H1 (cell line): ENCODE measurements at regions not wholly inside any gene's neighbourhood (a gene's known extent, or its start where the extent isn't known, plus 50 kb on each side); places are given as distances from the start of the nearest gene placed in this dataset.

ENCODE experiments used
- CTCF ChIA-PET: fragments of 300-600 bp; sonication (Branson Sonifier 250); formaldehyde crosslinking; loops from one replicate; lab custom pipeline; 2021; ENCODE audit not compliant: partially characterized antibody; lab: Charles Lee
- POLR2A ChIA-PET: fragments of 300-600 bp; sonication (Branson Sonifier 250); formaldehyde crosslinking; loops from one replicate; lab custom pipeline; 2021; ENCODE audit warnings: inconsistent platforms; ENCODE audit not compliant: partially characterized antibody; lab: Charles Lee
- DNase-seq, 2 experiments: peaks; one replicate each; pipeline versions ENCODE4 v3.0.0 to v3.0.0-alpha.2; 2010 to 2022; ENCODE audit warnings: low spot score in 2 of 2, low read depth in 1 of 2, mixed read lengths in 1 of 2
- FAIRE-seq: peaks from 2 replicates; lab custom pipeline; 2011; peaks lifted over from hg19 to GRCh38; lab: Jason Lieb, UNC
- H2AFZ ChIP-seq: 2 replicates; pipeline ENCODE4 v1.8.1; 2012; ENCODE audit warnings: low read length, inconsistent platforms
- H2AK5ac ChIP-seq: 2 replicates; pipeline ENCODE4 v1.6.1; 2013; ENCODE audit warnings: low read depth, low read length
- H2BK120ac ChIP-seq: replicated peaks from 2 replicates; pipeline ENCODE3; 2013; ENCODE audit warnings: low read depth, low read length, inconsistent platforms
- H2BK12ac ChIP-seq: 2 replicates; pipeline ENCODE4 v1.6.1; 2013; ENCODE audit warnings: low read depth, low read length
- H2BK15ac ChIP-seq: 2 replicates; pipeline ENCODE4 v1.6.1; 2013; ENCODE audit warnings: low read length
- H2BK20ac ChIP-seq: 2 replicates; pipeline ENCODE4 v1.6.1; 2013; ENCODE audit warnings: low read length
- H2BK5ac ChIP-seq: 2 replicates; pipeline ENCODE4 v1.6.1; 2013; ENCODE audit warnings: low read depth, low read length
- H3K14ac ChIP-seq: 2 replicates; pipeline ENCODE4 v1.6.1; 2013; ENCODE audit warnings: inconsistent platforms; ENCODE audit not compliant: insufficient read length
- H3K18ac ChIP-seq: 2 replicates; pipeline ENCODE4 v1.6.1; 2013; ENCODE audit warnings: low read length; ENCODE audit errors: extremely low read depth
- H3K23ac ChIP-seq: 2 replicates; pipeline ENCODE4 v1.6.1; 2013; ENCODE audit warnings: inconsistent platforms; ENCODE audit not compliant: insufficient read length
- H3K23me2 ChIP-seq: 2 replicates; pipeline ENCODE4 v1.6.1; 2013; ENCODE audit warnings: low read depth, low read length
- H3K27ac ChIP-seq: 2 replicates; pipeline ENCODE4 v1.6.1; 2011; ENCODE audit warnings: low read depth, low read length, inconsistent platforms
- H3K27me3 ChIP-seq, 4 experiments: replicated peaks in 1 of 4; 1 replicate in 1 of 4; 2 replicates in 3 of 4; pipeline versions ENCODE4 v1.6.1 to v1.8.1; 2011 to 2013; ENCODE audit warnings: low read length in 3 of 4, mild to moderate bottlenecking in 3 of 4, inconsistent platforms in 2 of 4, mixed read lengths in 2 of 4, moderate library complexity in 1 of 4; ENCODE audit not compliant: control insufficient read depth in 3 of 4, insufficient read depth in 3 of 4; ENCODE audit errors: extremely low read depth in 1 of 4
- H3K36me3 ChIP-seq, 4 experiments: 2 replicates each; pipeline versions ENCODE4 v1.6.1 to v1.8.1; 2011 to 2013; ENCODE audit warnings: mild to moderate bottlenecking in 4 of 4, low read length in 3 of 4, moderate library complexity in 2 of 4, control low read depth in 1 of 4, inconsistent platforms in 1 of 4; ENCODE audit not compliant: insufficient read depth in 4 of 4, control insufficient read depth in 2 of 4
- H3K4ac ChIP-seq: replicated peaks from 2 replicates; pipeline ENCODE3; 2013; ENCODE audit warnings: low read length, low read depth, mixed read lengths, inconsistent platforms; ENCODE audit not compliant: insufficient read length
- H3K4me1 ChIP-seq, 4 experiments: replicated peaks in 1 of 4; 1 replicate in 1 of 4; 2 replicates in 3 of 4; pipeline versions ENCODE4 v1.6.1 to v1.8.1; 2011 to 2013; ENCODE audit warnings: low read length in 3 of 4, inconsistent platforms in 2 of 4, mixed read lengths in 1 of 4; ENCODE audit not compliant: insufficient read depth in 4 of 4, control insufficient read depth in 3 of 4
- H3K4me2 ChIP-seq, 2 experiments: 2 replicates each; pipeline versions ENCODE4 v1.6.1 to v1.8.1; 2011 to 2013; ENCODE audit warnings: low read depth in 2 of 2, low read length in 2 of 2, control low read depth in 1 of 2, inconsistent platforms in 1 of 2, mild to moderate bottlenecking in 1 of 2; ENCODE audit not compliant: insufficient read depth in 1 of 2
- H3K4me3 ChIP-seq, 4 experiments: fragments of 200-600, 300-600 bp in 1 of 4; sonication (generic), shearing (Covaris generic), sonication (Bioruptor Twin) in 1 of 4; 2 replicates each; pipeline versions ENCODE4 v1.5.1 to v1.8.1; 2011 to 2016; ENCODE audit warnings: low read length in 4 of 4, low read depth in 3 of 4, control low read depth in 2 of 4, inconsistent platforms in 2 of 4, mild to moderate bottlenecking in 2 of 4, mixed read lengths in 1 of 4, moderate library complexity in 1 of 4; ENCODE audit not compliant: insufficient read depth in 2 of 4; ENCODE audit errors: extremely low read depth in 1 of 4
- H3K56ac ChIP-seq: replicated peaks from 2 replicates; pipeline ENCODE3; 2013; ENCODE audit warnings: low read depth, mild to moderate bottlenecking, mixed read lengths, low read length, inconsistent platforms; ENCODE audit not compliant: insufficient read length
- H3K79me1 ChIP-seq: 2 replicates; pipeline ENCODE4 v1.6.1; 2013; ENCODE audit warnings: low read depth, low read length, control low read depth
- H3K79me2 ChIP-seq, 2 experiments: 2 replicates each; pipeline versions ENCODE4 v1.6.1 to v1.8.1; 2012 to 2013; ENCODE audit warnings: low read length in 2 of 2, mild to moderate bottlenecking in 2 of 2, inconsistent platforms in 1 of 2; ENCODE audit not compliant: insufficient read depth in 2 of 2, control insufficient read depth in 1 of 2
- H3K9ac ChIP-seq, 4 experiments: replicated peaks in 1 of 4; 1 replicate in 1 of 4; 2 replicates in 3 of 4; pipeline versions ENCODE4 v1.6.1 to v1.8.1; 2011 to 2013; ENCODE audit warnings: low read depth in 3 of 4, low read length in 3 of 4, control low read depth in 2 of 4, mild to moderate bottlenecking in 2 of 4, moderate library complexity in 2 of 4, inconsistent platforms in 1 of 4; ENCODE audit errors: extremely low read depth in 1 of 4
- H3K9me3 ChIP-seq, 2 experiments: 2 replicates each; pipeline versions ENCODE4 v1.6.1 to v1.8.1; 2012 to 2013; ENCODE audit warnings: mild to moderate bottlenecking in 2 of 2, moderate library complexity in 2 of 2, control low read depth in 1 of 2, inconsistent platforms in 1 of 2, low read depth in 1 of 2, low read length in 1 of 2, mixed read lengths in 1 of 2; ENCODE audit not compliant: insufficient read depth in 2 of 2
- H4K20me1 ChIP-seq, 2 experiments: replicated peaks in 1 of 2; 2 replicates each; pipeline versions ENCODE3 to v1.8.1; 2011 to 2013; ENCODE audit warnings: inconsistent platforms in 2 of 2, low read length in 2 of 2, mild to moderate bottlenecking in 1 of 2; ENCODE audit not compliant: insufficient read depth in 2 of 2, control insufficient read depth in 1 of 2
- H4K5ac ChIP-seq: 2 replicates; pipeline ENCODE4 v1.6.1; 2013; ENCODE audit warnings: low read length, low read depth, mixed read lengths, inconsistent platforms; ENCODE audit not compliant: insufficient read length
- H4K8ac ChIP-seq: 2 replicates; pipeline ENCODE4 v1.8.0; 2013; ENCODE audit warnings: mild to moderate bottlenecking, moderate library complexity, low read length, inconsistent platforms; ENCODE audit not compliant: insufficient read depth; ENCODE audit errors: extremely low read depth
- H4K91ac ChIP-seq: replicated peaks from 2 replicates; pipeline ENCODE3; 2013; ENCODE audit warnings: low read length, mixed read lengths, inconsistent platforms; ENCODE audit not compliant: insufficient read length
- ATF2 ChIP-seq: IDR thresholded peaks from 2 replicates; pipeline ENCODE4 v1.6.1; 2012; ENCODE audit warnings: low read length, inconsistent platforms
- CHD1 ChIP-seq: IDR thresholded peaks from 2 replicates; pipeline ENCODE4 v1.6.1; 2012; ENCODE audit warnings: low read depth, low read length, improper control_type of control experiment
- HDAC6 ChIP-seq: IDR thresholded peaks from one replicate; pipeline ENCODE4 v1.7.1; 2012; ENCODE audit warnings: low read depth, mild to moderate bottlenecking, inconsistent platforms, low read length, moderate library complexity
- JUN ChIP-seq: IDR thresholded peaks from 2 replicates; pipeline ENCODE4 v1.6.1; 2011; ENCODE audit warnings: low read depth, mild to moderate bottlenecking, improper control_type of control experiment, low read length
- MAX ChIP-seq: IDR thresholded peaks from 2 replicates; pipeline ENCODE4 v1.6.1; 2012; ENCODE audit warnings: inconsistent platforms
- NANOG ChIP-seq: IDR thresholded peaks from 2 replicates; pipeline ENCODE4 v1.6.1; 2011; ENCODE audit warnings: low read length, low read depth, mild to moderate bottlenecking, inconsistent platforms; ENCODE audit not compliant: insufficient read depth, poor library complexity, severe bottlenecking
- POU5F1 ChIP-seq: IDR thresholded peaks from 2 replicates; pipeline ENCODE4 v1.6.1; 2011; ENCODE audit warnings: low read depth, mild to moderate bottlenecking, low read length, moderate library complexity
- RAD21 ChIP-seq, 2 experiments: IDR thresholded peaks in 1 of 2; conservative IDR thresholded peaks in 1 of 2; 2 replicates each; pipeline ENCODE4 v1.6.1; 2011; ENCODE audit warnings: low read depth in 2 of 2, low read length in 2 of 2, improper control_type of control experiment in 1 of 2, inconsistent platforms in 1 of 2, mild to moderate bottlenecking in 1 of 2, moderate library complexity in 1 of 2
- SIX5 ChIP-seq: IDR thresholded peaks from 2 replicates; pipeline ENCODE4 v1.6.1; 2011; ENCODE audit warnings: mild to moderate bottlenecking, low read depth, low read length
- SP1 ChIP-seq: IDR thresholded peaks from 2 replicates; pipeline ENCODE4 v1.6.1; 2011; ENCODE audit warnings: low read depth, low read length
- TCF12 ChIP-seq: IDR thresholded peaks from 2 replicates; pipeline ENCODE4 v1.6.1; 2011; ENCODE audit warnings: low read depth, mild to moderate bottlenecking, low read length
- WGBS, 2 experiments: shearing (Covaris generic) in 1 of 2; methylation state at CpG; one replicate each; pipeline versions ENCODE4 v1.1.6 to v1.1.7; 2013 to 2015; ENCODE audit warnings: low lambda C conversion rate in 2 of 2, mixed read lengths in 2 of 2, inconsistent platforms in 1 of 2, low coverage in 1 of 2, missing lambda C conversion rate in 1 of 2; ENCODE audit not compliant: insufficient replicate concordance in 2 of 2, insufficient coverage in 1 of 2, insufficient read length in 1 of 2; ENCODE audit errors: extremely low coverage in 1 of 2, missing lambda C conversion rate in 1 of 2; 5-methylcytosine and 5-hydroxymethylcytosine counted together

GRCh38 chr11:41849250-41849649 lies 389.8 kb upstream of the LRRC4C start:
- Histone ChIP-seq H3K79me1 (no peaks in the 10 kb centered on the region), H3K27ac (no peak overlapping the region), H3K4me3 (no peak overlapping the region), H3K4me2 (no peak overlapping the region), H3K23me2 (no peaks in the 10 kb centered on the region; the same call in 1 of the 2 replicates), H3K56ac (no peak overlapping the region), H2BK12ac (no peak overlapping the region), H3K79me2 (no peaks in the 10 kb centered on the region), H2AK5ac (no peak overlapping the region), H2BK5ac (no peak overlapping the region), H2BK20ac (no peak overlapping the region), H3K14ac (no peak overlapping the region), H4K5ac (no peak overlapping the region), H3K4me1 (no peaks in the 10 kb centered on the region)
- WGBS, 2 experiments = 100% methylated on average over 1 of the region's 1 CpG; no CpG with 5 or more reads in 1 of the 2 experiments
- no peak for FAIRE-seq
- TF ChIP-seq JUN = no peak
- no peak for TF ChIP-seq TCF12
- TF ChIP-seq CHD1 = no peak
- no peak for TF ChIP-seq NANOG
- TF ChIP-seq POU5F1 = no peak
- TF ChIP-seq HDAC6 = no peak
- no peak for TF ChIP-seq SIX5
- no peak for TF ChIP-seq MAX
- TF ChIP-seq ATF2 = no peak
- no peak for TF ChIP-seq SP1
- TF ChIP-seq RAD21 (IDR thresholded peaks at IDR 0.05 in 1 of 2, conservative IDR thresholded peaks at IDR 0.05 in 1 of 2; ENCODE audit: low read depth in 2 of 2, low read length in 2 of 2) = no peak
- TF ChIP-seq, all 59 proteins: peak for 0
- Histone ChIP-seq H3K9me3 (no peaks in the 10 kb centered on the region), H2AFZ (no peak overlapping the region), H3K36me3 (no peaks in the 10 kb centered on the region), H3K18ac (no peak overlapping the region), H2BK120ac (no peak overlapping the region), H4K91ac (no peak overlapping the region), H4K20me1 (no peaks in the 10 kb centered on the region), H3K23ac (no peak overlapping the region), H3K4ac (no peak overlapping the region), H4K8ac (no peak overlapping the region), H2BK15ac (no peak overlapping the region), H3K9ac (no peak overlapping the region), H3K27me3 (no peaks in the 10 kb centered on the region)
- ChIA-PET CTCF (interaction anchor here (1.2 kb wide), 1 partner anchor 675 kb away, joined by 4 read pairs; no protein-coding TSS in a partner anchor), POLR2A (no interaction called here)
- no peak for DNase-seq
